ENCODE measurements at regions not wholly inside any gene's neighbourhood (a gene's known extent, or its start where the extent isn't known, plus 50 kb on each side); places are given as distances from the start of the nearest gene placed in this dataset.

GRCh38 chr9:13461414-13461991, 182.0 kb upstream of the MPDZ start:
- TF ChIP-seq SP1 (IDR thresholded peaks at IDR 0.05), result no peak
- TF ChIP-seq ELF4 (IDR thresholded peaks at IDR 0.05), result no peak
- TF ChIP-seq SUZ12 (IDR thresholded peaks at IDR 0.05), result no peak
- no peak for TF ChIP-seq FOXA1 (IDR thresholded peaks at IDR 0.05)
- no peak for TF ChIP-seq FOXK2 (IDR thresholded peaks at IDR 0.05)
- no peak for TF ChIP-seq FOXM1 (IDR thresholded peaks at IDR 0.05; ENCODE audit: borderline replicate concordance)
- no peak for TF ChIP-seq CTBP1 (IDR thresholded peaks at IDR 0.05; ENCODE audit: borderline replicate concordance)
- no peak for TF ChIP-seq PKNOX1 (IDR thresholded peaks at IDR 0.05)

Measured in HEK293T (cell line).